ENCODE measurements at regions not wholly inside any gene's neighbourhood (a gene's known extent, or its start where the extent isn't known, plus 50 kb on each side); places are given as distances from the start of the nearest gene placed in this dataset.

DNA sequence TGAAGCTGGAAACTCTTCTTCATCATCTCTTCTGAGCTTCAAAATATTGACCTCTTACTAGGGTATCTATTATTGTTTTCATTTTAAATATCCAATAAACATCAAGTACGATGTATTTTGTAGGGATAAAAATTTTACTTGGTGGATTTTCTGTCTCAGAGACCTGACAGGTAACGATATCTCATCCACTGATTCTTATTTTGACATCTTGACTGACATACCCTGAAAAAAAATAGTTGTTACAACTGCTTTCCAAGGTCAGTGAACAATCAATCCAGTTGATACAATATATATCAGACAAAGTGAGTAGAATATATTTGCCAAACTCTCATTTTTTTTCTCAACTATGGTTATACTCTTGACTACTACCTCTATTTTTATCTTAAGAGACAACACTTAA is 963.7 kb upstream of the CDH2 start:
- Histone ChIP-seq H3K36me3 (no peaks in the 10 kb centered on the region), H3K27ac (no peak overlapping the region), H3K4me3 (no peak overlapping the region), H3K27me3 (ENCODE audit: low read depth) (no peaks in the 10 kb centered on the region), H3K4me1 (no peaks in the 10 kb centered on the region), H3K9me3 (no peaks in the 10 kb centered on the region)
- TF ChIP-seq, protein P1, sequence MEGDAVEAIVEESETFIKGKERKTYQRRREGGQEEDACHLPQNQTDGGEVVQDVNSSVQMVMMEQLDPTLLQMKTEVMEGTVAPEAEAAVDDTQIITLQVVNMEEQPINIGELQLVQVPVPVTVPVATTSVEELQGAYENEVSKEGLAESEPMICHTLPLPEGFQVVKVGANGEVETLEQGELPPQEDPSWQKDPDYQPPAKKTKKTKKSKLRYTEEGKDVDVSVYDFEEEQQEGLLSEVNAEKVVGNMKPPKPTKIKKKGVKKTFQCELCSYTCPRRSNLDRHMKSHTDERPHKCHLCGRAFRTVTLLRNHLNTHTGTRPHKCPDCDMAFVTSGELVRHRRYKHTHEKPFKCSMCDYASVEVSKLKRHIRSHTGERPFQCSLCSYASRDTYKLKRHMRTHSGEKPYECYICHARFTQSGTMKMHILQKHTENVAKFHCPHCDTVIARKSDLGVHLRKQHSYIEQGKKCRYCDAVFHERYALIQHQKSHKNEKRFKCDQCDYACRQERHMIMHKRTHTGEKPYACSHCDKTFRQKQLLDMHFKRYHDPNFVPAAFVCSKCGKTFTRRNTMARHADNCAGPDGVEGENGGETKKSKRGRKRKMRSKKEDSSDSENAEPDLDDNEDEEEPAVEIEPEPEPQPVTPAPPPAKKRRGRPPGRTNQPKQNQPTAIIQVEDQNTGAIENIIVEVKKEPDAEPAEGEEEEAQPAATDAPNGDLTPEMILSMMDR (IDR thresholded peaks at IDR 0.05): no peak
- intact Hi-C loops (cut with DNase I): no loop called here
- ATAC-seq (no peak), DNase-seq (no peak)

DNA sequence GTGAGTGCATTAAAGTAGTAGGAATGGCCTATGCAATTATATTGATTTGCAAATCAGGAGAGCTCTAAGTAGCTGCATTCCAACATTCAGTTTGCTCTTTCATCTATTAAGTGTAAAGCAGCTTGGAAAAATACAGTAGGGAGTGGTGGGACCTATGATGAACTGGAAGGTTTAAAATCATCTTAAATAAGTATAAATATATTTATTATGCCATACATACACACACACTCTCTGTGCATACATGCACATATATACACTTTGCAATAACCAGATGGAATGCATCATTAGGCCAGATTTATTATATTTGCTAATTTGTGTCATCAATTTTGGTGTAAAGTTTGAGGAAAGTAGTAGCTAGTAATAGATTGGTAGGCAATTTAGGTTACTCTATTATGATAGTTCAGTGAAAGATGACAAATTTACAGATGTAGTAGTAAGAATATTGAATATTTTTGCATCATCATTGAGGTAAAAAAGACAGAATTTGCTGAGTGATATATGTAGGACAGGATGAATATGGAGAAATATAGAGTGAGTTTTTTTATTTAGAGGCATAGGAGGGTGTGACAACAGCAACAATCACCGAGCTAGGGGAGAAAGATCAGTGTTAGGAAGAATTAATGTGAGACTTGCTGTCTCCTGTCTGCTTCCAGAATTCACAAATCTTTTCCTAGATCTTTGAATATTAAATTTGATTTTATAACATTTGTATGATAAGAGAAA is 961.0 kb upstream of the CDH2 start:
- TF ChIP-seq, protein P1 (IDR thresholded peaks at IDR 0.05): no peak
- H3K36me3 ChIP-seq: no peaks in the 10 kb centered on the region
- no peak overlapping the region for H3K27ac ChIP-seq
- no peak for ATAC-seq
- no peaks in the 10 kb centered on the region for H3K9me3 ChIP-seq
- no peak overlapping the region for H3K4me3 ChIP-seq
- no peaks in the 10 kb centered on the region for H3K4me1 ChIP-seq
- intact Hi-C loops (cut with DNase I): no loop called here
- no peak for DNase-seq
- H3K27me3 ChIP-seq (ENCODE audit: low read depth): no peaks in the 10 kb centered on the region

DNA sequence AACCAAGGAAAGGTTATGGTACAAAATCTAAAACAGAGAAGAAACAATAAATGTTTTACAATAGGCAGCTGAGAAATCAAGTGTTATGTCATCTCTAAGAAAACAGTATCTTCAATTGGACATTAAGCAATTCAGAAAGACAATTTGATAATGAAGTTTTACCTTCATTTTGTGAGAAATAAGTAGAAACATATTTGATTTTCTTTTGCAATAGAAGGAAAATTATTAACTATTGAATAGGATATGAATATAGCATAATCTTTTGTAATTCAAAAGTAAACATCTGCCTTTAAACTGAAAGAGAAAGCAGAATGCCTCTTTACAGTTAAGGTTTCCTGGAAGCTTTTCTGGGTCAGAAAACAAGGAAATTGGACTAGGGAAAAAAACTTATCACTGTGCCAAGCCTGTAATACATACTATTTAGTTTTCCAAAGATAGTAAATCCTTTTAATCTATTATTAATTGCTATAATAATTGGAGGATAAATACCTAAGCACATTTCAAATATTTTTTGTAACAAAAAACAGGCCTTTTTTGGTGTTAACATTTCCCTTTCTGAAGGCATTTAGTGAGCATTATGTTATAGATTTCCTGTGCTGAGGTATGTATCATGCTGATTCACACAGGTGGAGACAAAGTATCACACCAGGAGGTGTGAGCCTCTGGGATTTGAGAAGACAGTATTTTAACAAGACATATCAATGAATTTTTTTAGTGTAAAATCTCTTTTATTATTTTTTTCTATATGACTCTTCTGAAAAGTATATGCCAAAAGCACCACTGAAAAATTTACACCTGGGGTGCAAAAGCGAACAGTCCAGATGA is 947.0 kb upstream of the CDH2 start:
- intact Hi-C loops (cut with DNase I): no loop called here
- no peak overlapping the region for H3K4me3 ChIP-seq
- H3K36me3 ChIP-seq: no peaks in the 10 kb centered on the region
- ATAC-seq: no peak
- no peaks in the 10 kb centered on the region for H3K4me1 ChIP-seq
- H3K27me3 ChIP-seq (ENCODE audit: low read depth): no peaks in the 10 kb centered on the region
- TF ChIP-seq, protein P1 (IDR thresholded peaks at IDR 0.05): no peak
- H3K27ac ChIP-seq: no peak overlapping the region
- no peak for DNase-seq
- H3K9me3 ChIP-seq: no peaks in the 10 kb centered on the region

DNA sequence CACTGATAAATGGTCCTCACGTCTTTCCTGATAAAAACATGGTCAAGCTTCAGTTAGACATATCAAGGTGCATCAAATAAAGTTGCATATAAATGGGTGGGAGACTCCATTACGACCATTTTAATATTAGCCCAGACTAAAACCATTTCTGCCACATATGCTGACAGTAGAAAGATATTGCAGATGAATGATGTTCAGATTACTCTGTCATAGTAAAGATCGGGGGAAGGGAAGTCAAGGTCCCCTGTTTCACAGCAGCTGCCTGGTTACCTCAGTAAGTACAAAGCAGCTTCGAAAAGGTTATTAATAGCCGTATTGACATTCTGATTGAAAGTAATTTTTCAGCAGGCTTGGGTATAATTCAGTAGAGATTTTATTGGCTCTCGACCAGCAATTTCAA is 927.7 kb upstream of the CDH2 start:
- H3K9me3 ChIP-seq: no peaks in the 10 kb centered on the region
- DNase-seq (no peak), ATAC-seq (no peak)
- H3K4me3 ChIP-seq: no peak overlapping the region
- TF ChIP-seq, protein P1 (IDR thresholded peaks at IDR 0.05): no peak
- intact Hi-C loops (cut with DNase I): no loop called here
- H3K27ac ChIP-seq: no peak overlapping the region
- H3K27me3 ChIP-seq (ENCODE audit: low read depth): no peaks in the 10 kb centered on the region
- no peaks in the 10 kb centered on the region for H3K36me3 ChIP-seq
- H3K4me1 ChIP-seq: no peaks in the 10 kb centered on the region

DNA sequence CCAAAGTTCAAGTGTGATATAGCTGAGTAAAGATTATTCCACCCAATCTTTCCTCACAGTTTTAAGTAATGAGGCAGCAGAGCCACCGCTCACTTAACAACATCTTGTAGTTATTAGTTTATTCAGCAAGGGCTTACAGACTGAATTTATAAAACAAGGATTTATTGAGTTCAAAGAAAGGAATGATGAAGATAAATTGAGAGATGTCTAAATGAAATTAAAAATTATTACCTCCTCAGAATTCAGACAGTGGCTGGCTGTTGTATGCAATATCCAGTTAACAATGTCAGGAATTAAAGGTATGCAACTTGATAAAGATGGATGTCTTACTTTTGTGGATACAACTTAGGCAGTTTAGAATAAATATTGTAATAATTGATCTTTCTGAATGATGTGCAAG is 927.3 kb upstream of the CDH2 start:
- Histone ChIP-seq H3K36me3 (no peaks in the 10 kb centered on the region), H3K4me3 (no peak overlapping the region), H3K27ac (no peak overlapping the region), H3K9me3 (no peaks in the 10 kb centered on the region), H3K4me1 (no peaks in the 10 kb centered on the region), H3K27me3 (ENCODE audit: low read depth) (no peaks in the 10 kb centered on the region)
- TF ChIP-seq, protein P1 (IDR thresholded peaks at IDR 0.05): no peak
- intact Hi-C loops (cut with DNase I): no loop called here
- DNase-seq (no peak), ATAC-seq (no peak)

All from lower lobe of right lung (tissue), 2 donors.